GM12875 (cell line): ENCODE measurements at regions not wholly inside any gene's neighbourhood (a gene's known extent, or its start where the extent isn't known, plus 50 kb on each side); places are given as distances from the start of the nearest gene placed in this dataset.

Experiments
- H3K4me3 ChIP-seq: one replicate; pipeline ENCODE4 v1.5.1; 2011; ENCODE audit warnings: low read depth, low read length, control low read depth
- TF ChIP-seq, protein P1 (sequence below): IDR thresholded peaks from 2 replicates; pipeline ENCODE4 v1.5.1; 2011; ENCODE audit warnings: low read depth, mild to moderate bottlenecking, control low read depth, inconsistent platforms, low read length, moderate library complexity, borderline replicate concordance; ENCODE audit not compliant: insufficient read depth

GRCh38 chr21:22278366-22278765, 1280.2 kb downstream of the NCAM2 start:
- TF ChIP-seq, protein P1, sequence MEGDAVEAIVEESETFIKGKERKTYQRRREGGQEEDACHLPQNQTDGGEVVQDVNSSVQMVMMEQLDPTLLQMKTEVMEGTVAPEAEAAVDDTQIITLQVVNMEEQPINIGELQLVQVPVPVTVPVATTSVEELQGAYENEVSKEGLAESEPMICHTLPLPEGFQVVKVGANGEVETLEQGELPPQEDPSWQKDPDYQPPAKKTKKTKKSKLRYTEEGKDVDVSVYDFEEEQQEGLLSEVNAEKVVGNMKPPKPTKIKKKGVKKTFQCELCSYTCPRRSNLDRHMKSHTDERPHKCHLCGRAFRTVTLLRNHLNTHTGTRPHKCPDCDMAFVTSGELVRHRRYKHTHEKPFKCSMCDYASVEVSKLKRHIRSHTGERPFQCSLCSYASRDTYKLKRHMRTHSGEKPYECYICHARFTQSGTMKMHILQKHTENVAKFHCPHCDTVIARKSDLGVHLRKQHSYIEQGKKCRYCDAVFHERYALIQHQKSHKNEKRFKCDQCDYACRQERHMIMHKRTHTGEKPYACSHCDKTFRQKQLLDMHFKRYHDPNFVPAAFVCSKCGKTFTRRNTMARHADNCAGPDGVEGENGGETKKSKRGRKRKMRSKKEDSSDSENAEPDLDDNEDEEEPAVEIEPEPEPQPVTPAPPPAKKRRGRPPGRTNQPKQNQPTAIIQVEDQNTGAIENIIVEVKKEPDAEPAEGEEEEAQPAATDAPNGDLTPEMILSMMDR, result no peak
- H3K4me3 ChIP-seq, result no peak overlapping the region

GRCh38 chr21:22280851-22281250, 1282.6 kb downstream of the NCAM2 start:
- H3K4me3 ChIP-seq, result no peak overlapping the region
- TF ChIP-seq, protein P1, result no peak

GRCh38 chr21:22288885-22289499, 1290.8 kb downstream of the NCAM2 start:
- TF ChIP-seq, protein P1, result no peak

GRCh38 chr21:22292144-22292543, 1293.9 kb downstream of the NCAM2 start:
- no peak overlapping the region for H3K4me3 ChIP-seq
- TF ChIP-seq, protein P1, result no peak

More at GRCh38 chr21:22288885-22289499, 1290.8 kb downstream of the NCAM2 start:
- H3K4me3 ChIP-seq, result no peak overlapping the region

GRCh38 chr21:22297575-22297974, 1299.4 kb downstream of the NCAM2 start:
- H3K4me3 ChIP-seq, result no peak overlapping the region
- TF ChIP-seq, protein P1, result no peak

- TF ChIP-seq, protein P1, result no peak
- H3K4me3 ChIP-seq, result no peak overlapping the region
Observed at GRCh38 chr21:22311741-22312462, 1313.7 kb downstream of the NCAM2 start.

- TF ChIP-seq, protein P1, result no peak
- no peak overlapping the region for H3K4me3 ChIP-seq
Observed at GRCh38 chr21:22314963-22315362, 1316.8 kb downstream of the NCAM2 start.
